ENCODE measurements at regions not wholly inside any gene's neighbourhood (a gene's known extent, or its start where the extent isn't known, plus 50 kb on each side); places are given as distances from the start of the nearest gene placed in this dataset.

DNA sequence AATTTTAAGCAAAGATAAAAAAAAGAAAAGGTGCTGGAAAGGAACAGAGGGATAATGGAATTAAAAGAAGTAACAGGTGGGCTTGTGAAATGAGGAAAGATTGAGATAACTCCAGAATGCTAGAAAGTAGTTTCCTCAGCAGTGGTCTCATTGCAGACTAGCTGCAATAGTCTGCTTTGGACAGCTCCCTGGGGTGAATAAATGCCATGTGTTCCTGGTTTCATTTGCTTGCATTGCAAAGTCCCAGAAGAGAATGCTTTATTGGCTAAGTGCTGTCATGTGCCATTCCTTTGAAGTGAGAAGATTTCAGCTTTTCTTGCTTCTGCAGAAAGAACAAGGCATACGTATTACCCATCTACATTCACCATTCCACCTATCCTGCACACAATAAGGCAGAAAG is 478.8 kb upstream of the RAG2 start:
- TF ChIP-seq, protein P1, sequence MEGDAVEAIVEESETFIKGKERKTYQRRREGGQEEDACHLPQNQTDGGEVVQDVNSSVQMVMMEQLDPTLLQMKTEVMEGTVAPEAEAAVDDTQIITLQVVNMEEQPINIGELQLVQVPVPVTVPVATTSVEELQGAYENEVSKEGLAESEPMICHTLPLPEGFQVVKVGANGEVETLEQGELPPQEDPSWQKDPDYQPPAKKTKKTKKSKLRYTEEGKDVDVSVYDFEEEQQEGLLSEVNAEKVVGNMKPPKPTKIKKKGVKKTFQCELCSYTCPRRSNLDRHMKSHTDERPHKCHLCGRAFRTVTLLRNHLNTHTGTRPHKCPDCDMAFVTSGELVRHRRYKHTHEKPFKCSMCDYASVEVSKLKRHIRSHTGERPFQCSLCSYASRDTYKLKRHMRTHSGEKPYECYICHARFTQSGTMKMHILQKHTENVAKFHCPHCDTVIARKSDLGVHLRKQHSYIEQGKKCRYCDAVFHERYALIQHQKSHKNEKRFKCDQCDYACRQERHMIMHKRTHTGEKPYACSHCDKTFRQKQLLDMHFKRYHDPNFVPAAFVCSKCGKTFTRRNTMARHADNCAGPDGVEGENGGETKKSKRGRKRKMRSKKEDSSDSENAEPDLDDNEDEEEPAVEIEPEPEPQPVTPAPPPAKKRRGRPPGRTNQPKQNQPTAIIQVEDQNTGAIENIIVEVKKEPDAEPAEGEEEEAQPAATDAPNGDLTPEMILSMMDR (IDR thresholded peaks at IDR 0.05 in 2 of 3, conservative IDR thresholded peaks at IDR 0.05 in 1 of 3; ENCODE audit: control insufficient read depth in 2 of 3, extremely low read depth in 1 of 3, insufficient read depth in 1 of 3, low read depth in 3 of 3, low read length in 3 of 3), result no peak
- TF ChIP-seq RFX5 (IDR thresholded peaks at IDR 0.05; ENCODE audit: low read depth, low read length) (no peak), TAF1 (IDR thresholded peaks at IDR 0.05; ENCODE audit: borderline replicate concordance, low read depth, low read length) (no peak), ETV6 (conservative IDR thresholded peaks at IDR 0.05 in 1 of 2, IDR thresholded peaks at IDR 0.05 in 1 of 2; ENCODE audit: borderline replicate concordance in 1 of 2, low read depth in 1 of 2) (no peak), KDM1A (IDR thresholded peaks at IDR 0.05; ENCODE audit: borderline replicate concordance) (no peak), EGR1 (IDR thresholded peaks at IDR 0.05; ENCODE audit: borderline replicate concordance in 1 of 2, low read depth in 2 of 2, low read length in 2 of 2) (no peak), BHLHE40 (IDR thresholded peaks at IDR 0.05; ENCODE audit: borderline replicate concordance in 1 of 2, low read depth in 2 of 2, low read length in 1 of 2) (no peak)
- TF ChIP-seq, protein P2, sequence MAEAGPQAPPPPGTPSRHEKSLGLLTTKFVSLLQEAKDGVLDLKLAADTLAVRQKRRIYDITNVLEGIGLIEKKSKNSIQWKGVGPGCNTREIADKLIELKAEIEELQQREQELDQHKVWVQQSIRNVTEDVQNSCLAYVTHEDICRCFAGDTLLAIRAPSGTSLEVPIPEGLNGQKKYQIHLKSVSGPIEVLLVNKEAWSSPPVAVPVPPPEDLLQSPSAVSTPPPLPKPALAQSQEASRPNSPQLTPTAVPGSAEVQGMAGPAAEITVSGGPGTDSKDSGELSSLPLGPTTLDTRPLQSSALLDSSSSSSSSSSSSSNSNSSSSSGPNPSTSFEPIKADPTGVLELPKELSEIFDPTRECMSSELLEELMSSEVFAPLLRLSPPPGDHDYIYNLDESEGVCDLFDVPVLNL (IDR thresholded peaks at IDR 0.05; ENCODE audit: low read depth, low read length), result no peak

All from GM12878 (cell line).